GM18909 (cell line): ENCODE measurements at regions not wholly inside any gene's neighbourhood (a gene's known extent, or its start where the extent isn't known, plus 50 kb on each side); places are given as distances from the start of the nearest gene placed in this dataset.
"Not testable (repeated sequence)": the region's sequence is repeated elsewhere in the genome, so short reads cannot be mapped to it uniquely, and the experiment has no call there.

Source experiments
- ATAC-seq: cut with Tn5 transposase; IDR thresholded peaks from one replicate; pipeline ENCODE4 v1.9.1; 2021; ENCODE audit warnings: mild to moderate bottlenecking; ENCODE audit not compliant: unreplicated experiment, poor library complexity

- peak; percentile 75 for ATAC-seq
Observed at GRCh38 chr7:76927741-76928393, 104.3 kb downstream of the SPDYE17 start.

GRCh38 chr7:76926416-76926815 is 105.7 kb downstream of the SPDYE17 start:
- ATAC-seq = not testable (repeated sequence)

GRCh38 chr7:76924756-76925155 is 107.4 kb downstream of the SPDYE17 start:
- not testable (repeated sequence) for ATAC-seq

DNA sequence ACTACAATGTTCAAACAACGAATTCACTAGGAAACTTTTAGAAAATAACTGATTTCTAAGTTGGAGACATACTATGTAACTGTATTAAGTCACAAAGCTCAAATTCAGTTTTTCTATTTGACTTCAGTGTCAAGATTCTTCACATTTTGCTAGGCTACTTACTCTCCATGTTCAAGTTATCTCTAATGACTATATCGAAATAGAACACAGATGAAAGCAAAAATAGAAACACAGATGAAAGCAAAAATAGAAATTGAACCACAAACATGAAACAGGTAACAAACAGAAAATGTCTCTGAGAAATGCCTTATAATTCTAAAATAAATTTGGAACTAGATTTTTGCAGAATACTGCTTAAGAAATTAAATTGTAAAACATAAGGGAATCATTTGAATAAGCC is 113.5 kb downstream of the SPDYE17 start:
- ATAC-seq = not testable (repeated sequence)

DNA sequence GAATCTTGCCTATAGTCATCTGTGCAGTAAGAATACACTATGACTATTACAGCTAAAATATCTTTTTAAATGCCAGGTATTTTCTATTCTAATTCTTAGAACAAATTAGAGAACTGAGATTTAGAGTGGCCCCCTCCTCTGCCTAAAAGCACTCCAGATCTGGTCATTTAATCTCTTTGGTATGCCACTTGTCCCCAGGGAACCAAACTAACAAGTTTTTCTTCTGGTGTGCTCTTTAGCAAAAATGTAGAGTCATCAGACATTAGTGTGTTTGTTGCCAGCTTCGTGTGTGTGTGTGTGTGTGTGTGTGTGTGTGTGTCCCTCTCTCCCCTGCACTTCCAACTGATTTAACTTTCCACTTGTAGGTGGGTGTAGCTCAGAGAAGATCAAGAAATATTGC is 117.8 kb downstream of the SPDYE17 start:
- ATAC-seq = not testable (repeated sequence)

GRCh38 chr7:76912011-76912814 is 119.9 kb downstream of the SPDYE17 start:
- ATAC-seq = not testable (repeated sequence)

GRCh38 chr7:76904688-76905087 is 127.5 kb downstream of the SPDYE17 start:
- ATAC-seq = not testable (repeated sequence)

GRCh38 chr7:76901944-76902710 is 130.0 kb downstream of the SPDYE17 start:
- not testable (repeated sequence) for ATAC-seq

GRCh38 chr7:76898807-76899206 is 133.4 kb downstream of the SPDYE17 start:
- not testable (repeated sequence) for ATAC-seq

GRCh38 chr7:76897007-76897406 is 135.2 kb downstream of the SPDYE17 start:
- ATAC-seq = not testable (repeated sequence)

DNA sequence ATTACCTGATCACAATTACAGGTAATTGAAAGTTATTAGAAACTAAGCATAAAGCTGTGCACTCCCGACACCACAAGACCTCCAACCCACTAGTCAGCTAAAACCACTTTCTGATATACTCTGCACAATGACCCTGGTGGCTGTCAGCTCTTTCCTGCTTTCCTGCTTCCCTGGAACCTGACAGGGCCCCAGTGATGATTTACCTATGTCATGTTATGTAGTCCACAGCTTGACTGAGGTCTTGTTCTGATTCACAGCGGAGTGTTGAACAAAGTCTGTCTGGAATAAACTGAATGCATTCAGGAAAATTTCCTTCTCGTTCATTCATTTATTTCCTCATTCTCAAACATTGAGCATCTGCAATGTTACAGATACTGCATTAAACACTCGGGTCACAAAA is 136.5 kb downstream of the SPDYE17 start:
- ATAC-seq = not testable (repeated sequence)

DNA sequence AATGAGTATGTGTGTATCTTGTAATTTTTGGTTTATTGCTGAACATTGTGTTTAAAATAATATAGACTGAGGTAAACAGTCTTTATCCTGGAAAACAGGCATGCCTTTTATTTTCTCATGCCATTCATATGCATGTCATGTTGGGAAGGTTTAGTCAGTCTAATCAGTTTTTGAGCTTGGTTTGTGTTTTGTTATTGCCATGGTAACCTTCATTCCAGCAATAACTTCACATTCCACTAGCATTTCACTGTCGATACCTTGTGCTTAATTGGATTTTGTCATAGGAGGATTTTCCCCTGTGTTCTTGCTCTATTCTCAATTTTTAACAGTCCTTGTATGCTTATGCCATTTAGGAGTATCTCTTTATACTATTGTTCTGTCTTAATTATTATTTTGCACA is 140.4 kb downstream of the SPDYE17 start:
- ATAC-seq = not testable (repeated sequence)

DNA sequence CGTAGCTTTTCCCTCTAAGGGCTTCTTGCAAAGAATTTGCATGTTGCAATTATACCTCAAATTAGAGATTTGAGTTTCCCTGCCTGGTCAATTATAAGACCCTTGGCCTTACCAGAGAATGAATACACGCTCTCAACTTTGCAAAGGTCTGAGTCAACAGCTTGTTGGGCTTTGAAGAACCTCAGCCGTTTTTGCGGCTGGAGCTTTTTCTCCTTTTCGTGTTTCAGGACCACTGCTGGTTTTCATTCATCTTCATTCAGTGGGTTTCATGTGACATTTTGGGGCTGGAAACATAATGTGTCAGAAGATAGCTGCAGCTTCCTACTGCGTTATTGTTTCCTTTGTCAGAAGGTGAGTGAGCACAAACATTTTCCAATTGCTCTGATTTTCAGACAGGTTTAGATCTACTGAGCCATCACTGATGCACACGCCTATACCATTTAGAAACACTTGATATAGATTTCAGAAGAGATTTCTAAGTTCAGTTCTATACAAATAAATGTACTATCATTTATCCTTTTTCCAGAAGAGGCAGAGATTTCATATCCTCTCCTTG is 152.3 kb downstream of the SPDYE17 start:
- not testable (repeated sequence) for ATAC-seq

GRCh38 chr7:76875760-76876159 is 156.4 kb downstream of the SPDYE17 start:
- not testable (repeated sequence) for ATAC-seq

DNA sequence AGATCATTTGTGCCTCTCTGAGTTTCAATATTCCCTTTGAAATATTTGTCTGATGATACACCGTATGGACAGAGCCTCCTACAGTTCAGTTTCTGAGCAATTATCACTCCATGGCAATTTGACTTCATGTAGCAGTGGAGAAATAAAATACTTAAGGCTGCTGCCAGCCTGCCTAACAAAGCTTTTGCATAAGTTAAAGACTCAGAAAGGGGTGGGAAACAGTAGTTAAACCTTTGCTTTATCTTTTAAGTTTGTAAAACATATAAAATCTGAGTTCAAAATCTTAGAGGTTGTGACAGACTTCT is 161.7 kb downstream of the SPDYE17 start:
- not testable (repeated sequence) for ATAC-seq

DNA sequence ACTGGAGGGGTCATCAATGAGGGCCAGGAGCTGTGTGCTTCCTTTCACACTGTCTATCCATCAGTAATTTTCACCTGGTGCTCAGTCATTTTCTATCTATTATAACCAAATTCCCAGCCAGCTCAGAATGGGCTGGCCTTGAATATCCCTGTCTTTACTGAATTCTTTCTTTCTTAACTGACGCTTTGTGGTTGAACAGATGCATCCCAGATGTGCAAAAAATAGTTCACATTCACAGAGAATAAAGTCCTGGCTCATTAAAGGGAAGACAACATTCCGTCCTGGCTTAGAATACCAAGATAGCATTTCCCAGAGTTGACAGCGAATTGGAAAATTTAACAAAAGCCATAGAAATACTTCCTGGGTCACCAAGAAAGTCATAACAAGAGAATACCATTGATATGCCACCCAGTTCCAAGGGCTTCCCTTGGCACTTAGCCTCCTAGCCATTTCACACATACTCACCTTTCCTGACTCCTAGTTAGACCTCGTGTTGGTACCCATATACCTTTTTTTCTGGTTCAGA is 164.7 kb downstream of the SPDYE17 start:
- ATAC-seq = not testable (repeated sequence)

- not testable (repeated sequence) for ATAC-seq
Observed at GRCh38 chr7:76863150-76863773, 168.9 kb downstream of the SPDYE17 start.

GRCh38 chr7:76862241-76862640 is 169.9 kb downstream of the SPDYE17 start:
- ATAC-seq = peak; percentile 47

DNA sequence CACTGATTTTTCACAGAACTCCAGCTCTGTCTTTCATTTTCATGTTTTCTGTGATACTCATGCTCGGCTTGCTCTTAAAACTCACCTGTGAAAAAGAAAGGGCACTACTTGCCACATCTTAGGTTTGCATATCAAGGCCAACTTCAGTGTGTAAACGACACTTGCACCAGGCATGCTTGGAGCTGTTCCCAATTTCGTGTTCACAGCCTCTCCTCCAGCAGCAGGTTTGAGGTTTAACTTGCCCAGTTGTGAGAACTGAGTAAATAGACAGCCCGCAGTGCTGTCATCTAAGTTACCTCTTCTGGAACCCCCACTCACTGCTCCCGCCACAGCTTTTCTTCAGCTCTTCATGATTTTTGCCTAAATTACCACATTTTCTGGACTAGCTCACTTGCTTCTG is 172.2 kb downstream of the SPDYE17 start:
- ATAC-seq = not testable (repeated sequence)

- ATAC-seq = not testable (repeated sequence)
Observed at GRCh38 chr7:76854631-76855030, 177.5 kb downstream of the SPDYE17 start.
